WERI-Rb-1 (cell line): ENCODE measurements at regions not wholly inside any gene's neighbourhood (a gene's known extent, or its start where the extent isn't known, plus 50 kb on each side); places are given as distances from the start of the nearest gene placed in this dataset.
A peak's percentile ranks its signal among the peaks of the same experiment; 100 is the strongest.

Source experiments
- DNase-seq: peaks from one replicate; pipeline ENCODE4 v3.0.0-alpha.2; 2020
- H3K27ac ChIP-seq: fragments of 250-450 bp; sonication (Bioruptor Pico); 2 replicates; pipeline ENCODE4 v1.5.1; 2020; ENCODE audit warnings: mild to moderate bottlenecking, moderate library complexity
- H3K27me3 ChIP-seq: fragments of 250-450 bp; sonication (Bioruptor Pico); 2 replicates; pipeline ENCODE4 v1.5.1; 2021; ENCODE audit warnings: mild to moderate bottlenecking, low read depth, moderate library complexity; ENCODE audit not compliant: insufficient read depth, severe bottlenecking
- H3K36me3 ChIP-seq: fragments of 250-450 bp; sonication (Bioruptor Pico); 2 replicates; pipeline ENCODE4 v1.5.1; 2020; ENCODE audit warnings: mild to moderate bottlenecking, moderate library complexity
- H3K4me3 ChIP-seq: 2 replicates; pipeline ENCODE4 v1.5.1; 2011; ENCODE audit warnings: low read depth, mild to moderate bottlenecking, control low read depth, low read length
- H3K9me3 ChIP-seq: fragments of 250-450 bp; sonication (Bioruptor Pico); 2 replicates; pipeline ENCODE4 v1.5.1; 2021; ENCODE audit warnings: mild to moderate bottlenecking, moderate library complexity; ENCODE audit not compliant: severe bottlenecking
- CTCF ChIP-seq: IDR thresholded peaks from 2 replicates; pipeline ENCODE4 v1.5.1; 2011; ENCODE audit warnings: low read depth, mild to moderate bottlenecking, control low read depth, inconsistent platforms, low read length

GRCh38 chr1:69073176-69073575, 494.5 kb upstream of the LRRC7 start:
- peak; percentile 9 for DNase-seq
- Histone ChIP-seq H3K27ac (no peak overlapping the region), H3K36me3 (no peaks in the 10 kb centered on the region), H3K9me3 (no peaks in the 10 kb centered on the region), H3K4me3 (no peak overlapping the region), H3K27me3 (no peaks in the 10 kb centered on the region)
- peak; percentile 39; the same call in 1 of the 2 replicates for TF ChIP-seq CTCF

GRCh38 chr1:69076631-69077030, 491.1 kb upstream of the LRRC7 start:
- no peaks in the 10 kb centered on the region for H3K27me3 ChIP-seq
- H3K4me3 ChIP-seq, result no peak overlapping the region
- no peak for DNase-seq
- no peaks in the 10 kb centered on the region for H3K36me3 ChIP-seq
- no peak for TF ChIP-seq CTCF
- H3K9me3 ChIP-seq, result no peaks in the 10 kb centered on the region
- no peak overlapping the region for H3K27ac ChIP-seq

- TF ChIP-seq CTCF, result no peak
- Histone ChIP-seq H3K4me3 (no peak overlapping the region), H3K9me3 (no peaks in the 10 kb centered on the region), H3K27ac (no peak overlapping the region), H3K36me3 (no peaks in the 10 kb centered on the region), H3K27me3 (no peaks in the 10 kb centered on the region)
- DNase-seq, result no peak
These were observed 490.5 kb upstream of the LRRC7 start for GRCh38 chr1:69077198-69077597.

GRCh38 chr1:69077633-69078032, 490.1 kb upstream of the LRRC7 start:
- no peaks in the 10 kb centered on the region for H3K9me3 ChIP-seq
- no peak for DNase-seq
- no peak overlapping the region for H3K4me3 ChIP-seq
- no peaks in the 10 kb centered on the region for H3K36me3 ChIP-seq
- H3K27me3 ChIP-seq, result no peaks in the 10 kb centered on the region
- H3K27ac ChIP-seq, result no peak overlapping the region
- TF ChIP-seq CTCF, result no peak

- H3K9me3 ChIP-seq, result no peaks in the 10 kb centered on the region
- H3K36me3 ChIP-seq, result no peaks in the 10 kb centered on the region
- H3K27ac ChIP-seq, result peak overlapping the region; percentile 24
- H3K4me3 ChIP-seq, result no peak overlapping the region
- TF ChIP-seq CTCF, result no peak
- H3K27me3 ChIP-seq, result no peaks in the 10 kb centered on the region
- no peak for DNase-seq
These were observed 486.1 kb upstream of the LRRC7 start for GRCh38 chr1:69081668-69082067.

GRCh38 chr1:69082312-69082711, 485.4 kb upstream of the LRRC7 start:
- Histone ChIP-seq H3K36me3 (no peaks in the 10 kb centered on the region), H3K4me3 (no peak overlapping the region), H3K27ac (no peak overlapping the region), H3K9me3 (no peaks in the 10 kb centered on the region), H3K27me3 (no peaks in the 10 kb centered on the region)
- DNase-seq, result peak; percentile 15
- TF ChIP-seq CTCF, result no peak
